H54 (cell line): ENCODE measurements at regions not wholly inside any gene's neighbourhood (a gene's known extent, or its start where the extent isn't known, plus 50 kb on each side); places are given as distances from the start of the nearest gene placed in this dataset.

Source experiments
- DNase-seq: peaks from one replicate; pipeline ENCODE4 v3.0.0; 2011; ENCODE audit warnings: low spot score, mixed read lengths; ENCODE audit not compliant: insufficient read length
- FAIRE-seq: peaks from 3 replicates; lab custom pipeline; 2011; peaks lifted over from hg19 to GRCh38; lab: Jason Lieb, UNC
- POLR2A ChIP-seq: IDR thresholded peaks from 2 replicates; pipeline ENCODE4 v1.6.1; 2011; ENCODE audit warnings: low read depth, mild to moderate bottlenecking, low read length

DNA sequence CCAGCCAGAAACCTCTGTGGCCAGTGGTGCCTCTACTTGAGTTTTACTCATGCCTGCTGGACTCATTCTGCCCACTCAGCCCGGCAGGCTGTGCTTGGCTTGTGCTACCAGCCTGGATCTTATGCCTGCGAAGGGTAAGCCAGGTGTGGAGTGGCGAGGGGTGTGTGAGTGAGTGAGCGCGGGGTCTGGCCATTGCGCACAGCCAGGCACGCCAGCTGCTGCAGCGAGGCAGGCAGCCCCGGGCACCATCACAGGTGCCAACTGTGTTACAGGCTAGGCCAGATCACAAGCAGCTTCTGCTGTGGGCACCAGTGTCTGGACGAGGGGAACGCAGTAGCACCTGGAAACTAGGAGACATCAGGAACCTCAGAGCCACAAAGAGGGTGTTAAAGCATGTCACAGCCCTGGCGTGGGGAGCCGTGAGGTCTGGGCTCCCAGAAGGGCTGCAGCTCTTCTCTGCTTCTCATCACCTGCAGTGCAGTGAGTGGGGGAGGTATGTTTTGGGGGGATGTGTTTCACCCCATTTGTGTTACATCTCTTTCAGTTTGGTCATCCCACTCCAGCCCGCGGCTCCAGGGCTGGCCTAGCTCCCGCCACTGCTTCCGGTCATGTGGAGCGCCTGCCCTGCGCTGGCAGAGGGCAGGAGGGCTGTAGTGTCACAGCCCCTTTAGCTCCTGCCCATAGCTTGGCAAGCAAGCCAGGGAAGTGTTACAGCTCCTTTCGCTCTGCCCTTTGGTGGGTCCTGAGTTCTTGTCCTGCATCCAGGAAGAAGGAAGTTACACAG, 379.7 kb upstream of the IMPG1 start:
- TF ChIP-seq POLR2A, result no peak
- FAIRE-seq (no peak), DNase-seq (no peak)

DNA sequence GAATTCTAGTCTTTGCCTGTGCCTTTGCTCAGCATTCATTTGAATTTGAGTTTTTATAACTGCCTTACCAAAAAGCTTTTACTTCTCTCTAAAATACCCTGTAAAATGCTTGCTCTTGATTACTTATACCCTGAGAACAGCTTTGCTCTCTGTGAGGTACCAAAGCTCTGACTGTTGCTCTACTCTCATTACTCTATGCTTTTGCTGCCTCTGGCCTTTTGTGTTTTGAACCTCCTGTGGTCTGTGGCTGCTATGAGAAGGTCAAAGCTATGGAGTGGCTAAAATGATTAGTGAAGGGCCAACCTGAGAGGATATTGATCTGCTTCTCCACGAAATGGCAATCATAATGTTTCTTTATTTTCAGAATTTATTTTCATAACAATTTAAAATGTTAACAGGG, 375.6 kb upstream of the IMPG1 start:
- no peak for TF ChIP-seq POLR2A
- DNase-seq (no peak), FAIRE-seq (no peak)

DNA sequence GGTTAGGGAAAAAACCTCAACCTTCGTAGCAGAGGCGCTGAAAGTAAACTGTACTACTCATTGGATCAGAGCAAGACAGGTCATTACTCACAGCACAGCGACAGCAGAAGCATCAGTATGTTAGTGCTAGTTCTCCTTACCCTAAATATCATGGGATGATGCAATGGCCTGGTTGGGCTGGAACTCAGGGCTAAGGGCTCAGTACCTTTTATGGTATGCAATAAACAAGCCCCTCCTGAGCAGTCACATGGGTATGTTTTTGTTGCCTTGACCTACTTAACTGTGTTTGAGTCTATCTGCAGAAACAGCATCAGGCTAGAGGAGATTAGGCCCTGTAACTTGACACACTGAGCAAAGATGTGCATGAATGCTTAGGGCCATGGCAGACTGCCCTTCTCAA, 369.4 kb upstream of the IMPG1 start:
- no peak for DNase-seq
- no peak for FAIRE-seq
- no peak for TF ChIP-seq POLR2A

DNA sequence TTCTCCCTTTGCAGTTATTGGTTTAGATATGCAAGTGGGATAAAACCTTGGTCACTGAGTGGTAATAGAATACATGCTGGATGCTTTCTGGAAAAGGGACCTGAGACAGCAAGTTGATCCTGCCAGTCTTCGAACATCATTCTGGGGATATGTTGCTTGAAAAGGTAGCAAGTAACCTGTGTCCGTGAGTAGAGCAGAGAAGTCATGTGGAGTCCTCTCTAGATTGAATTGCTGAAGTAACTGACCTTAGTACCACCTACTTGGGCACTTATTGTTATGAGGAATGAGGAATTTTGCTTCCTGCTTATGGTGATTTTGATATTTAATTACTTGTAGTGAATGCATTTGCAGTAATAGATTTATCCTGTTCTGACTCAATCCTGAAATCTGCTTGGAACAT, 367.3 kb upstream of the IMPG1 start:
- FAIRE-seq (no peak), DNase-seq (no peak)
- TF ChIP-seq POLR2A, result no peak

DNA sequence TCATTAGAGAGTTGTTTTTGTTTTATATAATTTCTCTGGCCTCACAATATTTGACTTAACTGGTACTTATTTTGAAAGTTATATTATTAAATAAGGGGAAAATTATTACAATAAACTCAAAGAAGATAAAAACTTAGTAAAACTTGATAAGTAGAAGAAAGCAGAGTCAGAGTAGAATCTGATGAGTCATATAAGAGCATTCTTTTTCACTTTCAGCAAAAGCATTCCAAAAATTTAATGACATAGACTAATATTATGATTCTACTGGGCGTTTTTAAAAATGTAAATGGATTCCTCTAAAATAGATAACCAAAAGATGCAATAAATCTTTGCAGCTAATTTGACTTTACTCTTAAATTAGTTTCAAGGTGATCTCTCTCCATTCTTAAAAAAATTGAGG, 366.3 kb upstream of the IMPG1 start:
- FAIRE-seq (no peak), DNase-seq (no peak)
- no peak for TF ChIP-seq POLR2A

DNA sequence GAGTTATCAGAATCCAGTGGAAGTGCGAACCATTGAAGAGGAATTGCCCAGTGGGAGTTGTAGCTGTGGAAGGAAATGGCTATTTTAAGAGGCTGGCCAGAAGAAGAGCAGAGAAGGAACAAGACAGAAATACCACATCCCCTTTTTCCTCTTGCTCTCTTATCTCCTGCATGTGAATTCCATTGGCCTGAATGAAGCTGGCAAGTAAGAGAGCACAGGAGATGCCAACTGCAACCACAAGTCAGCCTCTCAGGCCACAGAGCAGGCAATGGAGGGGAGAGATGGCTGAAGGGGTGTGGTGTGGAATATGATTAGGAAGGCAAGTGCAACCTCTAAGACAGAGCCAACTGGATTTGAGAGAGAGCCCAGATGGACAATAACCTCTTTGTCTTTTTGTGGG, 362.7 kb upstream of the IMPG1 start:
- DNase-seq (no peak), FAIRE-seq (no peak)
- TF ChIP-seq POLR2A, result no peak

DNA sequence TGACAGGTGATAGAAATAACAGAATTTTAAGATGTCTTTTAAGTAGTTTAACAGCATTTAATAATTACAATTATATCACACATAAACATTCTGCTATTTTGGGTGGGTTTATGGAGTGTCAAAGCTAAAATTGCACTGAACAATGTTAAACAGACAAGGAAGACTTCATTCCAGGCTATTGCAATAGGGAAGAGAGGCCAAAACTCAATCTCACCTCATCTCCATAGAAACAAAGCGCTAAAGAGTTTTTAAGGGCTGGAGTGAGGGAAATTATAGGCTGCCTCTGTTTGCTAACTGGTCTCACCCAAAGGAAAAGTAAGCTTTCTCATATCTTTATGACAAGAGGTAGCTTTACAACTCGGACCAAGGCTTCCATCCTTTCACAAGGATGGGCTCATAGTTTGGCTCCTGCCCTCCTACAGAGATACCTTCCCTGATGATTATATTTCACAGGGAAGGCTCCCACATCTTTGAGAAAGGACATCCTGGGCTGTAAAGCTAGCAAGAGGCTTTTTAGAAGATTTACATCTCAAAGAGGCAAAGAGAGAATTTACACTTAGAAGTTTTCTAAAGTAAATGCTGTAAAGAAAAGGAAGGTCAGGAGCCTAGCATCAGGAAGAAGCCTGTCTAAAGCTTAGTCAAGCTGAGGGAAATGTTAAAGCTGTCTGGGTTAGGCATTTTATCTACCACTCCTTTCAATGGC, 350.2 kb upstream of the IMPG1 start:
- FAIRE-seq (no peak), DNase-seq (no peak)
- TF ChIP-seq POLR2A, result no peak

DNA sequence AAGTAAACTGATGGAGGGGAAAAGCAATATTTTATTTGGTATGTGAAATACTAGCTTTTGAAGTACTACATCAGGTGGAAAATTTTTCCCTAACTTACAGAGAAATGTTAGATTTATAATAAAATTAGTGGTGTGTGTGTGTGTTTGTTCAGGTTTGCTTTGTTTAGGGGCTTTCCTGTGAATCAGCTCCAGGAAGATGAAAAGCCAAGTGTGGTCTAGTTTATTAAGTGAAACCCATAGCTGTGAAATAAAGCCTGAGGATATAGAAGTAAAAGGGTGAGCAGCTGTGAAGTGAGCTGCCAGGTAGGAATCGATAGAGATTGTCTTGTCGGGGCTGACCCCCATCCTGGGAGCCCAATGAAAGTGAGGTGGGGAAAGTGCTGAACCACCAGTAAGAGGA, 347.6 kb upstream of the IMPG1 start:
- no peak for TF ChIP-seq POLR2A
- DNase-seq (no peak), FAIRE-seq (no peak)

DNA sequence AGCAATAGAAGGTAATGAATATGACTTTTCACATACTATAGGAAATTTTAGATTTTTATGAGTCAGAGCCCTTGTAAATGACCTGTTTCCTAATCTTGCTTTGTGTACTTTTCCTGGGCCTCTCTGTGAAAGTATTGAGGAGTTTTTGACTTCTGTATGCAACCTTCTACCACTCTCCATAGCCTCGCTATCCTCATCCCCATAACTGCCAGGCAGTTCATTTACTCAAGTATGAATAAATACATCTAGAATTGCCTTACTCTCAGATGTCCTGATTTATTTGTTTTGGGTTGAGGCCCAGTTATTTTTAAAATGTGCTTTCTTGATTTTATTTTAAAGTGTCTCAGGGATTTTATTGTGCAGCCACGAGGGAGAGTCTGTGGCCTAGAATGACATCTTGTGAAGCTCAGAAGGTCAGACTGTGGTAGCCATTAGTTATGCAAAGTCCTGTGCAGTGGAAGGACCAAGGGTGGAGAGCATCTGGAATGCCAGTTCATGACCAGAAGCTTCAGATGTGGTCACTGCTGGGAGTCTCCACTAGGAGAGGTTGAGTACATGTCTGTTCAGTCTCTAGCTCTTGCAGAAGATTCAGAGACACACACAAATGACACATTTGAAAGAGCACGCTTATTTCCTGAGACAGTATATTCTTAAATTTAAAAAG, 346.2 kb upstream of the IMPG1 start:
- DNase-seq (no peak), FAIRE-seq (no peak)

DNA sequence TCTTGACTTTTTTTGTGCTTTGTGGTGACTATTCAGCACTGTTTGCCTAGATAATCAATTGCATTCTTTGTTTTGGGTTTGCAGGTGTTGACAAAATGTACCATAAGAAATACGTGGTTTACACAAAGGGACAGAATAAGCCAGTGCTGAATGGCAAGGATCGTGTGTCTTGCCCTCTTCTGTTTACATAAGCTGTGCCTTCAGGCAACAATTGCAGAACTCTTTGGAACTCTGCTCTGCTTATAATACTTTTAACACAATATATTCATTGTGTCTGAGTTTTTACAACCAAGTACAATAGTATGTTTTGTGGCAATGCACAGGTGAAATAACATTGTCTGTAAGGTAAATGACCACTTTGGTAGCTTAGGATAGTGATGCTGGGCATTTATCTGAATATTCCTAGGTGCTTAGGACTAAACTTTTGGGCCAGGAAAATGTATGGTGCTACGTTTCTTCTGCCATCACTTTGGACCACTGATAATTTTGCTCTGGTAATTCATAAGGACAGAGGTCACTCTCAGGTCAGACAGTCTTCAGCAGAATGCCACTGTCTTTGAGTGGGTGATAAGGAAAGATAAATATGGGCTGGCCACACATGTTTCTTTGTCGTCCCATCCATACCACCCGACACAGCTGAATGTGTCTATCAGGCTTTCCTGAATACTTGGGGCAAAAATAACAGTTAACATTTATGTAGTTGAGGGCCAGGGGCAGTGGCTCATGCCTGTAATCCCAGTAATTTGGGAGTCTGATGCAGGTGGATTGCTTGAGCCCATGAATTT, 344.6 kb upstream of the IMPG1 start:
- DNase-seq (no peak), FAIRE-seq (no peak)
- no peak for TF ChIP-seq POLR2A

More for the DNA sequence above, 346.2 kb upstream of the IMPG1 start:
- no peak for TF ChIP-seq POLR2A

DNA sequence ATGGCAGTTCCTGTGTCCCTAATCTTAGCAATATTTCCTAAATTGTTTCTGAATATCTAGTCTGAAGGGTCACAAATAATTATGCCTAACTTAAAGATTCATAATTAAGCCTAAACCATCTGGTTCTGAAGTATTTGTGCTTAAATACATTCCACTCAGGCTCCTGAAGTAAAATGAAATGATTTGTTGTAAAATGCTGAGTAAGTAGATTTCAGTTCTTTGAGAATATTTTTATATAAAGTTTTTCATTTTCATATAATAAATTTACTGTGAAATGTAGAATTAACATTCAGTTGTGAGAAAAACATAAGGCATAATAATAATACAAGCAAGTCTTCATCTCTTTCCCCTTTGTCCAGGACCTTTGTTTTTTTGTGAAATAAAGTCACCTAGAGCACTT, 330.6 kb upstream of the IMPG1 start:
- TF ChIP-seq POLR2A, result no peak
- FAIRE-seq (no peak), DNase-seq (no peak)

DNA sequence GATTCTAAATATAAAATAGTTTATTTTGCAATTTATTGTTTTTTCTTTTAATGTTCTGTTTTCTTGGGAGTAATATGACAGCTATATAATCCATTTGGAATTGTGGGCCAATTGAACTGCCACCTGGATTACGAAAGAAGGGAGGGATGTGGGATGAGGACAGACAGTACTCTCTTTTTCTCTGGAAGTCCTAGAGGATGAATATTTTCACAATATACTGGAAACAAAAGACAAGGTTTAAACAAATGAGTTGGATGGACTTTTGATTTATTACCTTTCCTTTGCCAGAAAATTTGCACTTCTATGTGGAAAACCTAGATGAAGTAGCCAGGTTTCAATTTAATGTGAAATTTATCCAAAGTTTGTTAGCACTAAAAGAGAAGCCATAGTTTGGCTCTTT, 325.5 kb upstream of the IMPG1 start:
- no peak for FAIRE-seq
- DNase-seq, result no peak
- no peak for TF ChIP-seq POLR2A

DNA sequence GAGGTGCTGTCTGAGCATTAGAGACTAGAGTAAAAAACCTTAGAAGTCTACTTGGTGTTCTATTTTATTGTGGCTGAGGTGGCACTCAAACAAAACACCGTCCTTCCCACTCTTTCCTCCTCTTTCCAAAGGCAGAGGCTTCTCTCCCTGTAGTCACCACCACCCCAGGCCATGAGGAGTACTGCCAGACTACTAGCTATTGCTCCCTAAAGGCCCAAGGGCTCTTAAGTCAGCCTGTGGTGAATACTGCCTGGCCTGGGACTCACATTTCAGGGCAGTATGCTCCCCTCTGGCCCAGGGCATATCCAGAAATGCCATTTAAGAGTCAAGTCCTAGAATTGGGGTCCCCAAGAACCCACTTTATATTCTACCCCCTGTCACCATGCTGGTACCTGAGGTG, 309.7 kb upstream of the IMPG1 start:
- no peak for TF ChIP-seq POLR2A
- FAIRE-seq, result no peak
- DNase-seq, result no peak

DNA sequence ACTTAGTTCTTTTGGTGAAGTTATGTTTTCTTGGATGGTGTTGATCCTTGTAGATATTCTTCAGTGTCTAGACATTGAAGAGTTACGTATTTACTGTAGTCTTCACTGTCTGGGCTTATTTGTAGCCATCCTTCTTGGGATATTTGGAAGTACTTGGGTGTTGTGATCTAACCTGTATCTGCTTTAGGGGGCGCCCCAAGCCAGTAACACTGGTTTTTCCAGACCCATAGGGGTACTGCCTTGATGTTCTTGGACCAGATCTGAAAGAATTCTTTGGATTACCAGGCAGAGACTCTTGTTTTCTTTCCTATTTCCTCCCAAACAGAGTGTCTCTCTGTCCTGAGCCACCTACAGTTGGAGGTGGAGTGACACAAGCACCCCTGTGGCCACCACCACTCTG, 309.1 kb upstream of the IMPG1 start:
- TF ChIP-seq POLR2A, result no peak
- FAIRE-seq (no peak), DNase-seq (no peak)
